Retinal pigment epithelial cell (primary cell): ENCODE measurements at regions not wholly inside any gene's neighbourhood (a gene's known extent, or its start where the extent isn't known, plus 50 kb on each side); places are given as distances from the start of the nearest gene placed in this dataset.

Source experiments
- DNase-seq: peaks from one replicate; pipeline ENCODE4 v3.0.0-alpha.2; 2010; ENCODE audit warnings: low read depth
- H3K4me3 ChIP-seq: 2 replicates; pipeline ENCODE4 v1.5.1; 2011; ENCODE audit warnings: mild to moderate bottlenecking, low read length, control low read depth, moderate library complexity
- CTCF ChIP-seq: conservative IDR thresholded peaks from 2 replicates; pipeline ENCODE4 v1.5.1; 2011; ENCODE audit warnings: low read depth, low read length, control low read depth, inconsistent platforms

GRCh38 chr3:24741506-24741905, 246.9 kb upstream of the THRB start:
- no peak for DNase-seq
- no peak for TF ChIP-seq CTCF
- no peak overlapping the region for H3K4me3 ChIP-seq

GRCh38 chr3:24748520-24748919, 253.9 kb upstream of the THRB start:
- H3K4me3 ChIP-seq: no peak overlapping the region
- no peak for TF ChIP-seq CTCF
- no peak for DNase-seq

GRCh38 chr3:24751020-24751419, 256.4 kb upstream of the THRB start:
- no peak for TF ChIP-seq CTCF
- no peak for DNase-seq
- H3K4me3 ChIP-seq: no peak overlapping the region

DNA sequence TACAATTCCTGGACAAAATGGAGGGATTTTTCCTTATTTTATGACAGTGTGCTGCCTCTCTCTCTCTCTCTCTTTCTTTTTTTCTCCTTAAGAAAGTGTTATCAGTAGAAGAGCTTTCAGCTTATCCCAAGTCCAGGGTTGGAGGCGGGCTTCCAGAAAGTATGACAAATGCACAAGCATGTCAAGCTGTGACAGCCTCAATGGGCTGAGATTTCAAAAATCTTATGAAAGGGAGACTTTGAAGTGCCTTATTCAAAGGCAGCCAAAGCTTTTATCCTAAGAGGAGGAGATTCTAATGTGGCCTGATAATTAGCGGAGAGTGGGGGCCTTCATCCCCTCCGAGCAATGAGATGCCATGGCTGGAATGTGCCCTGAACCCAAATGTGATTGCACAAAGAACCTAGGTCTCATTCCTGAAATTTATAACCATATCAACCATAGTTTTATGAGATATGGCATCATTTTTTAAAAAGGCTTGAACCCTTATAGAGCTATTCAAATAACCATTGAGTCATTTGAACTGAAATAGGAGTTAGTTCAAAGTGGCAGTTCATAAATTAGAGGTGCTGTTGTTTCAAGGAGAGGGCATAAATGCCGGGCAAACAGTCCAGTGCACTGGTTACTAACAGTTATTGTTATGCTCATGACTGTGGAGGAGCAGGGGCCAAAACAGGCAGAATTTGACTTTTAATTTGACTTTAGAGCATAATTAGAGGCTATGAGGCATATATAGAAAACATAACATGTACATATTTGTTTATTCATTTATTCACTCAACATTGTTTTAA, 261.6 kb upstream of the THRB start:
- H3K4me3 ChIP-seq: no peak overlapping the region
- no peak for TF ChIP-seq CTCF
- DNase-seq: no peak

- no peak for TF ChIP-seq CTCF
- H3K4me3 ChIP-seq: no peak overlapping the region
- DNase-seq: peak; percentile 32
These were observed 268.7 kb upstream of the THRB start for GRCh38 chr3:24763393-24763792.

DNA sequence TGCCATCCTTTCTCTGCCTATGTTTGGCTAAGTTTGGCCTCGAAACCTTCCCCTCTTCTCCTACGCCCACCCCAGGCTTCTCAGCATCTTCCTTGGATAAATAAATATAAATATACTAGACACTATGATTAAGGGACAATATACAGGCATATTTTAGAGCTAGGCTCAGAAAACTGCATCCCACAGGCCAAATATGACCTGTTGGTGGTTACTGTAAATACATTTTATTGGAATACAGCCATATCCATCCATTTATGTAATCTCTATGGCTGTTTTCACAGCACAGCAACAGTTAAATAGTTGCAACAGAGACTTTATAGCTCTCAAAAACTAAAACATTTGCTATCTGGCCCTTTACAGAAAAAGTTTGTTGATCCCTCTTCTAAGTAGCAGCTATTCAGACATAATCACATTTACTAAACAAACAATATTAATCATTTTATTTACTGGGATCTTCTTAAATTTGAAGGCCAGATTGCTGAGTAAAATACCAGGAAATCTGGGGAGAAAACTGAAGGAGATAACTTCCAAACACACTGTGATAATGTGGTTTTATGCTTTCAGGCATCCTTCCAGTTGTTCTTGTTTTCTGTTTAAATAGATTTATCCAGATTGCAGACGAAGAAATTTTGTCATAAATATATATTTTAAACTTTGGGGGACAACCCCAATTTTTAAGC, 269.7 kb upstream of the THRB start:
- DNase-seq: no peak
- no peak for TF ChIP-seq CTCF
- H3K4me3 ChIP-seq: no peak overlapping the region

DNA sequence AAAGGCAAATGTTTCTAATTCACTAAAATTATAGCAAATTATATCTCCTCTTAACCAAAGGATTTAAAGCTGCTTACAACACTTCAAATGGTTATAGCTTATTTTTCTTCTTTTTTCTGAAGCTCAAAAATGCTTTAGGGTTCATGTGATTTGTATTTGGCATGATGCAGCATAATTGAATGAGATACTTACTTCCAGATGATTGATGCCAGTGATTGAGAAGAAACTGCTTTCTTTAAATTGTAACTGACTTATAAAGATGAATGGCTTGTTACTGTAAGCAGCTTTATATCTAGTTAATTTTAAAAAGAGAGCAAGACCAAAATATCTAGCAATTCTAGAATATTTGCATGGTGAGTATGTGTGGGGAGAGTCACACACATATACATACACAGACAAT, 270.7 kb upstream of the THRB start:
- TF ChIP-seq CTCF: no peak
- H3K4me3 ChIP-seq: no peak overlapping the region
- no peak for DNase-seq
